Calu3 (cell line): ENCODE measurements at regions not wholly inside any gene's neighbourhood (a gene's known extent, or its start where the extent isn't known, plus 50 kb on each side); places are given as distances from the start of the nearest gene placed in this dataset.
"Not testable (repeated sequence)": the region's sequence is repeated elsewhere in the genome, so short reads cannot be mapped to it uniquely, and the experiment has no call there.

Experiments
- BruUV-seq: library from RNA; stranded (reverse); fragments of 400-500 nt; replicated peaks from 2 replicates; lab custom pipeline; 2021; lab: Mats Ljungman, UMichigan
- CTCF ChIA-PET: fragments of 300-600 bp; sonication (Branson Sonifier 250); formaldehyde crosslinking; loops from one replicate; lab custom pipeline; 2022; ENCODE audit warnings: antibody characterized with exemption; lab: Charles Lee
- DNase-seq: peaks from one replicate; pipeline ENCODE4 v3.0.0; 2022
- H3K27ac Mint-ChIP-seq: one replicate; pipeline ENCODE4 v1.8.0; 2022; ENCODE audit warnings: mixed read lengths; ENCODE audit not compliant: unreplicated experiment
- H3K27me3 Mint-ChIP-seq: one replicate; pipeline ENCODE4 v1.8.0; 2022; ENCODE audit warnings: mixed read lengths; ENCODE audit not compliant: unreplicated experiment
- H3K36me3 Mint-ChIP-seq: one replicate; pipeline ENCODE4 v1.8.0; 2022; ENCODE audit warnings: mild to moderate bottlenecking, moderate library complexity, mixed read lengths; ENCODE audit not compliant: insufficient read depth, unreplicated experiment
- H3K4me1 Mint-ChIP-seq: one replicate; pipeline ENCODE4 v1.8.0; 2022; ENCODE audit warnings: mild to moderate bottlenecking, low read depth, mixed read lengths; ENCODE audit not compliant: unreplicated experiment
- H3K4me3 Mint-ChIP-seq: one replicate; pipeline ENCODE4 v1.8.0; 2022; ENCODE audit warnings: mild to moderate bottlenecking, low read depth, moderate library complexity, mixed read lengths; ENCODE audit not compliant: unreplicated experiment
- H3K9me3 Mint-ChIP-seq: one replicate; pipeline ENCODE4 v1.8.0; 2022; ENCODE audit warnings: low read depth, mixed read lengths; ENCODE audit not compliant: unreplicated experiment
- CTCF ChIP-seq: fragments of 200-600 bp; IDR thresholded peaks from one replicate; pipeline ENCODE4 v1.8.0; 2022; ENCODE audit warnings: antibody characterized with exemption; ENCODE audit not compliant: unreplicated experiment
- intact Hi-C: fragments of 100-400 bp; cut with micrococcal nuclease; formaldehyde crosslinking; loops from one replicate; pipeline ENCODE4 v1.10.0; 2022; ENCODE audit not compliant: unreplicated experiment

GRCh38 chr14:28999656-29000055 is 233.1 kb downstream of the FOXG1 start:
- no peaks in the 10 kb centered on the region for H3K9me3 Mint-ChIP-seq
- no peak for DNase-seq
- H3K36me3 Mint-ChIP-seq = no peaks in the 10 kb centered on the region
- CTCF ChIA-PET = no interaction called here
- H3K4me1 Mint-ChIP-seq = no peaks in the 10 kb centered on the region
- no peak overlapping the region for H3K4me3 Mint-ChIP-seq
- H3K27me3 Mint-ChIP-seq = no peaks in the 10 kb centered on the region
- H3K27ac Mint-ChIP-seq = no peak overlapping the region
- no peak for TF ChIP-seq CTCF
- intact Hi-C loops = no loop called here
- BruUV-seq = no TSS peak

GRCh38 chr14:29005647-29006046 is 239.1 kb downstream of the FOXG1 start:
- no peaks in the 10 kb centered on the region for H3K36me3 Mint-ChIP-seq
- intact Hi-C loops = no loop called here
- no peak overlapping the region for H3K4me3 Mint-ChIP-seq
- no TSS peak for BruUV-seq
- DNase-seq = no peak
- no peaks in the 10 kb centered on the region for H3K4me1 Mint-ChIP-seq
- H3K27ac Mint-ChIP-seq = no peak overlapping the region
- CTCF ChIA-PET = no interaction called here
- H3K9me3 Mint-ChIP-seq = peaks cover 2% of the 10 kb centered on the region
- no peaks in the 10 kb centered on the region for H3K27me3 Mint-ChIP-seq
- TF ChIP-seq CTCF = no peak

GRCh38 chr14:29007990-29008389 is 241.4 kb downstream of the FOXG1 start:
- Mint-ChIP-seq H3K36me3 (no peaks in the 10 kb centered on the region), H3K4me1 (no peaks in the 10 kb centered on the region), H3K27ac (no peak overlapping the region), H3K4me3 (no peak overlapping the region), H3K27me3 (no peaks in the 10 kb centered on the region), H3K9me3 (peaks cover 9% of the 10 kb centered on the region)
- CTCF ChIA-PET = no interaction called here
- intact Hi-C loops = no loop called here
- no peak for TF ChIP-seq CTCF
- no peak for DNase-seq
- no TSS peak for BruUV-seq

- intact Hi-C loops = loop anchor here (1.0 to 10.0 kb wide), 5 partner anchors 206 to 1199 kb away; no protein-coding TSS in a partner anchor
- DNase-seq = peak; percentile 65
These were observed 249.7 kb downstream of the FOXG1 start for GRCh38 chr14:29016050-29016900.

GRCh38 chr14:29023505-29023904 is 256.9 kb downstream of the FOXG1 start:
- H3K27me3 Mint-ChIP-seq, BruUV-seq, DNase-seq, H3K27ac Mint-ChIP-seq, H3K36me3 Mint-ChIP-seq, H3K4me3 Mint-ChIP-seq, CTCF ChIA-PET, intact Hi-C loops, H3K4me1 Mint-ChIP-seq: not testable (repeated sequence)
- H3K9me3 Mint-ChIP-seq = peaks cover 13% of the 10 kb centered on the region

More at GRCh38 chr14:29016050-29016900, 249.7 kb downstream of the FOXG1 start:
- no TSS peak for BruUV-seq
- peak; percentile 74 for TF ChIP-seq CTCF
- Mint-ChIP-seq H3K36me3 (no peaks in the 10 kb centered on the region), H3K4me3 (no peak overlapping the region), H3K27me3 (no peaks in the 10 kb centered on the region), H3K9me3 (peaks cover 4% of the 10 kb centered on the region), H3K27ac (no peak overlapping the region), H3K4me1 (no peaks in the 10 kb centered on the region)
- CTCF ChIA-PET = interaction anchor here (0.9 kb wide), 1 partner anchor 505 kb away, joined by 6 read pairs; no protein-coding TSS in a partner anchor

- intact Hi-C loops, CTCF ChIA-PET, DNase-seq, H3K36me3 Mint-ChIP-seq, H3K27ac Mint-ChIP-seq, BruUV-seq, H3K27me3 Mint-ChIP-seq, H3K4me3 Mint-ChIP-seq: not testable (repeated sequence)
- Mint-ChIP-seq H3K4me1 (peaks cover 16% of the 10 kb centered on the region), H3K9me3 (peaks cover 13% of the 10 kb centered on the region)
These were observed 260.9 kb downstream of the FOXG1 start for GRCh38 chr14:29027441-29027840.
